ENCODE measurements at regions not wholly inside any gene's neighbourhood (a gene's known extent, or its start where the extent isn't known, plus 50 kb on each side); places are given as distances from the start of the nearest gene placed in this dataset.

DNA sequence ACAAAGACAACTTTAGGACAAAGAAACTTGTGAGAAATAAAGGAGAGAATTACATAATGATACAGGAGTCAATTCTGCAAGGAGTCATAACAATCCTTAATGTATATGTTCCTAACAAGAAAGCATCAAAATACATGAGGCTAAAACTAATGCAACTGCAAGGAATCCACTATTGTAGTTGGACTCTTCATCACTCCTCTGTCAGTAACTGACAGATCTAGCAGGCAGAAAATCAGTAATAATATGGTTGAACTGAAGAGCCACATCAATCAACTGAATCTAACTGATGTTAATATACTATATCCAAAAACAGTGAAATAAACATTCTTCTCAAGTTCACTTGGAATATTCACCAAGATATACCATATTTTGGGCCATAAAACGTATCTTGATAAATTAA, 1806.4 kb upstream of the CELF4 start:
- Histone ChIP-seq H3K9me3 (ENCODE audit: control insufficient read depth in 2 of 2, low read length in 2 of 2) (peaks cover 0 to 5% of the 10 kb centered on the region in 2 donors), H3K27me3 (ENCODE audit: control insufficient read depth in 1 of 2, insufficient read depth in 2 of 2, low read length in 2 of 2) (no peaks in the 10 kb centered on the region), H3K36me3 (ENCODE audit: control insufficient read depth in 2 of 2, insufficient read depth in 2 of 2, low read length in 2 of 2) (no peaks in the 10 kb centered on the region), H3K4me1 (ENCODE audit: control insufficient read depth, insufficient read depth, low read length) (no peaks in the 10 kb centered on the region), H3K9ac (ENCODE audit: low read length in 2 of 2) (no peak overlapping the region), H3K4me3 (ENCODE audit: low read length in 2 of 2) (no peak overlapping the region), H3K27ac (ENCODE audit: low read length) (no peak overlapping the region)

GRCh38 chr18:39366656-39367055, 1801.1 kb upstream of the CELF4 start:
- H3K4me3 ChIP-seq (ENCODE audit: low read length in 2 of 2) = no peak overlapping the region
- H3K27me3 ChIP-seq (ENCODE audit: control insufficient read depth in 1 of 2, insufficient read depth in 2 of 2, low read length in 2 of 2) = no peaks in the 10 kb centered on the region
- no peaks in the 10 kb centered on the region for H3K36me3 ChIP-seq (ENCODE audit: control insufficient read depth in 2 of 2, insufficient read depth in 2 of 2, low read length in 2 of 2)
- no peak overlapping the region for H3K27ac ChIP-seq (ENCODE audit: low read length)
- no peaks in the 10 kb centered on the region for H3K4me1 ChIP-seq (ENCODE audit: control insufficient read depth, insufficient read depth, low read length)
- no peak overlapping the region for H3K9ac ChIP-seq (ENCODE audit: low read length in 2 of 2)
- H3K9me3 ChIP-seq (ENCODE audit: control insufficient read depth in 2 of 2, low read length in 2 of 2) = no peaks in the 10 kb centered on the region

DNA sequence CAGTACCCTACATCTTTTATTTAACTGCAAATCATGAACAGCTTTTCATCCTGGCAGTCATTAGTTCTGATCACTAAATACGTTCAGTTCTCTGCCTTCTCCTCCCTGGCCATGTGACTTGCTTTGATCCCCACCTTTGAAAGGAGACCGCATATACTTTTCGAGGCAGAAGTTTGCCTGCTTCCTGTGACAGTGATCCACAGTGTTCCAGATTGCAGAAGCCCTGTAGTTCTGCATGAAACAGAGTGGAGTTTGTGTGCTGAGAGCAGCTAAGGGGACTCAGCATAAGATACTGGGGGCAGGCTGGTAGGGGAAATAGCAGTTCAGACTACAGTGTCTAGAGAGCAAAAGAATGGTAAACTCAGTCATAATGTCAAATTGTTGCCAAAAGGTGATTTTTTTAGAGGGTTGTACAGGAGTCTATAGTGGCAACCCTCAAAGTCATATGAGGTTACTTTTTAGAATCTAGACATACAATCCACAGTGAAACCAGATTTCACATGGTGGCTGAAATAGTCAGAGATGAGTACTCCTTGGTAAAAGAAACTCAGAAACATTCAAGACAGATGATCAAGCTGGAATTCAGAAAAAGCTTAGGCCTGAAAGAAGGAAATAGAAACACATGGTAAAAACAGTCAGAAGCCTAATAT, 1800.4 kb upstream of the CELF4 start:
- Histone ChIP-seq H3K27ac (ENCODE audit: low read length) (no peak overlapping the region), H3K9me3 (ENCODE audit: control insufficient read depth in 2 of 2, low read length in 2 of 2) (no peaks in the 10 kb centered on the region), H3K9ac (ENCODE audit: low read length in 2 of 2) (no peak overlapping the region), H3K36me3 (ENCODE audit: control insufficient read depth in 2 of 2, insufficient read depth in 2 of 2, low read length in 2 of 2) (no peaks in the 10 kb centered on the region), H3K4me1 (ENCODE audit: control insufficient read depth, insufficient read depth, low read length) (no peaks in the 10 kb centered on the region), H3K4me3 (ENCODE audit: low read length in 2 of 2) (no peak overlapping the region), H3K27me3 (ENCODE audit: control insufficient read depth in 1 of 2, insufficient read depth in 2 of 2, low read length in 2 of 2) (no peaks in the 10 kb centered on the region)

DNA sequence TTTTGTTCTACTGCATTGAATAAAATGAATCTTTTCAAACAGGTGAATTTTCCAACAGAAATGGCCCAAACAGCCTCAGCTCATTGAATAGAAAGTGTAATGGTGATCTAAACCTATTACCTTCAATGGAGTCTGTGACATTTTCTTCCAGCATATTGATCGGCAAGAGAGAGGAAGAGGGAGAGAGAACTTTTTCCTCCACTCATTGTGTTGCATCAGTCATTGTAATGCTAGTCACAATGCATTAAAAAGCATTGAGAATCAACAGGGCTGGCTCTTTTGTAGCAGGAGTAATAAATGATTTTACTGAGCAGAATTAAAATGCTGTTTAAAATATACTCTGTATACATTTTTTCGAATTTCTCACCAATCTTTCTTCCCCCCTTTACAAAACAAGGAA, 1794.5 kb upstream of the CELF4 start:
- no peaks in the 10 kb centered on the region for H3K27me3 ChIP-seq (ENCODE audit: control insufficient read depth in 1 of 2, insufficient read depth in 2 of 2, low read length in 2 of 2)
- H3K9ac ChIP-seq (ENCODE audit: low read length in 2 of 2) = no peak overlapping the region
- H3K27ac ChIP-seq (ENCODE audit: low read length) = no peak overlapping the region
- no peaks in the 10 kb centered on the region for H3K36me3 ChIP-seq (ENCODE audit: control insufficient read depth in 2 of 2, insufficient read depth in 2 of 2, low read length in 2 of 2)
- no peaks in the 10 kb centered on the region for H3K4me1 ChIP-seq (ENCODE audit: control insufficient read depth, insufficient read depth, low read length)
- no peaks in the 10 kb centered on the region for H3K9me3 ChIP-seq (ENCODE audit: control insufficient read depth in 2 of 2, low read length in 2 of 2)
- H3K4me3 ChIP-seq (ENCODE audit: low read length in 2 of 2) = no peak overlapping the region

DNA sequence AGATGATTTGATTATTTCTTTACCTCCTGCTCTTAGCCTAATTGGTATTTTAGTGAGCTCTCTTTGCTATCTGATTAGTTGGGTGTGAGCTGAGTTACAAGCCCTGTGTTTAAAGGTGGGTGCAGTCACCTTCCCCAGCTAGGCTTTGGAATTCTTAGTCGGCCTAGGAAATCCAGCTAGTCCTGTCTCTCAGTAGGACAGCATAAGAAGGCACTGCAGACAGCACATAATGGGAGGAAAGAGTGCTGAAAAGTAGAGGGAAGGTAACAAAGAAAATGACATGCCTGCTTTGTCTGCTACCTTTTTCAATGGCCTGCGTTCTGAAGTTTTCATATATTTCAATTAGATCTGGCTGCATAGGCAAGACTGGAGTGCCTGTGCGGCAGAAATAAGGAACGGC, 1794.0 kb upstream of the CELF4 start:
- H3K36me3 ChIP-seq (ENCODE audit: control insufficient read depth in 2 of 2, insufficient read depth in 2 of 2, low read length in 2 of 2) = no peaks in the 10 kb centered on the region
- H3K4me3 ChIP-seq (ENCODE audit: low read length in 2 of 2) = no peak overlapping the region
- no peaks in the 10 kb centered on the region for H3K9me3 ChIP-seq (ENCODE audit: control insufficient read depth in 2 of 2, low read length in 2 of 2)
- no peak overlapping the region for H3K27ac ChIP-seq (ENCODE audit: low read length)
- H3K27me3 ChIP-seq (ENCODE audit: control insufficient read depth in 1 of 2, insufficient read depth in 2 of 2, low read length in 2 of 2) = no peaks in the 10 kb centered on the region
- H3K4me1 ChIP-seq (ENCODE audit: control insufficient read depth, insufficient read depth, low read length) = no peaks in the 10 kb centered on the region
- no peak overlapping the region for H3K9ac ChIP-seq (ENCODE audit: low read length in 2 of 2)

GRCh38 chr18:39350945-39351344, 1785.3 kb upstream of the CELF4 start:
- Histone ChIP-seq H3K4me1 (ENCODE audit: control insufficient read depth, insufficient read depth, low read length) (no peaks in the 10 kb centered on the region), H3K9me3 (ENCODE audit: control insufficient read depth in 2 of 2, low read length in 2 of 2) (no peaks in the 10 kb centered on the region), H3K36me3 (ENCODE audit: control insufficient read depth in 2 of 2, insufficient read depth in 2 of 2, low read length in 2 of 2) (no peaks in the 10 kb centered on the region), H3K27ac (ENCODE audit: low read length) (no peak overlapping the region), H3K4me3 (ENCODE audit: low read length in 2 of 2) (no peak overlapping the region), H3K9ac (ENCODE audit: low read length in 2 of 2) (no peak overlapping the region), H3K27me3 (ENCODE audit: control insufficient read depth in 1 of 2, insufficient read depth in 2 of 2, low read length in 2 of 2) (no peaks in the 10 kb centered on the region)

DNA sequence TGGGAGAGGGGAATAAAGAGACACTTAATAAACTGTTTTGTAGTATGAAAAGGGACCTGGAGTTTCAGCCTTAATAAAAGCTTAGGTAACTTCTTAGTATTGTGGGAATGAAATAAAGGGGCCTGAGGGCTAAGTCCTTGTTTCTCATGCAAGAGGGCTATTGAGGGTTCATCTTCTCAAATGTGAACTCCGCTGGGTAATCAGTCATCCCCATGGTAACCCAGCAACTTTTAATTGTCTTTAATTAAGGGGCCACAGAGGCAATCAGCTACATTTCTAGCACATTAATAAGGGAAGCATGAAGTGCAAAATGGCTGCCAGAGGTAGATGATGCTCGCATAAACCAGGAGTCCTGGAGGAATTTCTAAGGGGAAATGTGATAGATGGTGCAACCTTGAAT, 1784.2 kb upstream of the CELF4 start:
- no peaks in the 10 kb centered on the region for H3K4me1 ChIP-seq (ENCODE audit: control insufficient read depth, insufficient read depth, low read length)
- no peaks in the 10 kb centered on the region for H3K27me3 ChIP-seq (ENCODE audit: control insufficient read depth in 1 of 2, insufficient read depth in 2 of 2, low read length in 2 of 2)
- no peaks in the 10 kb centered on the region for H3K9me3 ChIP-seq (ENCODE audit: control insufficient read depth in 2 of 2, low read length in 2 of 2)
- no peak overlapping the region for H3K27ac ChIP-seq (ENCODE audit: low read length)
- H3K36me3 ChIP-seq (ENCODE audit: control insufficient read depth in 2 of 2, insufficient read depth in 2 of 2, low read length in 2 of 2) = no peaks in the 10 kb centered on the region
- no peak overlapping the region for H3K4me3 ChIP-seq (ENCODE audit: low read length in 2 of 2)
- H3K9ac ChIP-seq (ENCODE audit: low read length in 2 of 2) = no peak overlapping the region

DNA sequence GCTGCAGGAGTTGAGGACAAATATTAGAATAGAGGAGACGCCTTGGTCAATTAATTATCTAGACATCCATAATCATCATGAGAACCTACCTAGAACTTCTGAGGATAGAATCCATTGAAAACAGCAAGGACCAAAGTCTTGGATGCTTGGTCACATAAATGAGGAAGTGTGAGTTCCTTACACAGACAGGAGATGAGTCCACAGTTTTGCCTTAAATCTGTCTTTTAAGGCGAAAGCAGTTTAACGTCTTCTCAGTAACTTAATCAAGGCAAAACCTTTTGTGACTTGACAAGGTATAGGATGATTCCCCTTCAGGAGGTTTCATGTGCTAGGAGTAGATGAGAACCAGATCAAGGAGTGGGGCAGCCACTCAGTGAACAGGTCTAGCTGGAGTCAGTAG, 1783.2 kb upstream of the CELF4 start:
- no peak overlapping the region for H3K4me3 ChIP-seq (ENCODE audit: low read length in 2 of 2)
- no peaks in the 10 kb centered on the region for H3K9me3 ChIP-seq (ENCODE audit: control insufficient read depth in 2 of 2, low read length in 2 of 2)
- no peaks in the 10 kb centered on the region for H3K27me3 ChIP-seq (ENCODE audit: control insufficient read depth in 1 of 2, insufficient read depth in 2 of 2, low read length in 2 of 2)
- H3K9ac ChIP-seq (ENCODE audit: low read length in 2 of 2) = no peak overlapping the region
- no peak overlapping the region for H3K27ac ChIP-seq (ENCODE audit: low read length)
- no peaks in the 10 kb centered on the region for H3K36me3 ChIP-seq (ENCODE audit: control insufficient read depth in 2 of 2, insufficient read depth in 2 of 2, low read length in 2 of 2)
- no peaks in the 10 kb centered on the region for H3K4me1 ChIP-seq (ENCODE audit: control insufficient read depth, insufficient read depth, low read length)

DNA sequence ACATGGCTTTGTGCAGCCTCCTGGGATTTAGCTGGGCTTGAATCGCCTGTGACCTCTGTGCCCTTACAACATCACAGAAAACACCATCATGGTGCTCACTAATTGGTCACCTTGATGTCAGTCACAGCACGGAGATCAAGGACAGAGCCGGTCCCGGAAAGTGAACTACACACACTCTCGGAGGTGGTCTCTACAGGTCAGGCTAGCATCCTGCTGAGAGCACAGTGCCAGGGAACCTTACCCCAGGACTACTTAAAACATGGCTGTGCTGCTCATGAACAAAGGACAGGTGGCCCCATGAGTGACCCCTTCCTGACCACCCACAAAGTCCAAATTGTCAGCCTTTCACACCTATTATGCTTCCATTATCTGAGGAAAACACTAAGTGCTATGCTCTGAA, 1782.1 kb upstream of the CELF4 start:
- no peak overlapping the region for H3K27ac ChIP-seq (ENCODE audit: low read length)
- no peak overlapping the region for H3K4me3 ChIP-seq (ENCODE audit: low read length in 2 of 2)
- no peaks in the 10 kb centered on the region for H3K27me3 ChIP-seq (ENCODE audit: control insufficient read depth in 1 of 2, insufficient read depth in 2 of 2, low read length in 2 of 2)
- H3K9ac ChIP-seq (ENCODE audit: low read length in 2 of 2) = no peak overlapping the region
- H3K9me3 ChIP-seq (ENCODE audit: control insufficient read depth in 2 of 2, low read length in 2 of 2) = no peaks in the 10 kb centered on the region
- H3K4me1 ChIP-seq (ENCODE audit: control insufficient read depth, insufficient read depth, low read length) = no peaks in the 10 kb centered on the region
- no peaks in the 10 kb centered on the region for H3K36me3 ChIP-seq (ENCODE audit: control insufficient read depth in 2 of 2, insufficient read depth in 2 of 2, low read length in 2 of 2)

DNA sequence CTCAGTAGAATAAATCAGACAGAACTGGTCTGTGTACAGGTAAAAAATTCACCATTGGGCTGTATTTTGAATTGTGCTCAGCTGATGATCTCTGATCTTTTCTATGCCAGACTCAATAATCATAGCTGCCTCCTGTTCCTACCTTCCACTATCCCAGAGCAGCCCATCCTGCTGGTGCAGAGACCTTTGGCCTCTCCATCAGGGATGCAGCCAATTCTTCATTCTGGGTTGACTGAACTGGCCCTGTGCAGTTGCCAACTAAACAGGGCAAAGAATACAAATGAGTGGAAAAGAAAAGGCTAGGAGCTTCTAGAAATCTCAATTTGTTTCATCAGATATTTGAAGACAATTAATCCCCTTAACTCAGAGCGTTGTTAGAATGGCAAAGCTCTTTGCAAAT, 1781.3 kb upstream of the CELF4 start:
- Histone ChIP-seq H3K9me3 (ENCODE audit: control insufficient read depth in 2 of 2, low read length in 2 of 2) (no peaks in the 10 kb centered on the region), H3K36me3 (ENCODE audit: control insufficient read depth in 2 of 2, insufficient read depth in 2 of 2, low read length in 2 of 2) (no peaks in the 10 kb centered on the region), H3K4me3 (ENCODE audit: low read length in 2 of 2) (no peak overlapping the region), H3K9ac (ENCODE audit: low read length in 2 of 2) (no peak overlapping the region), H3K27me3 (ENCODE audit: control insufficient read depth in 1 of 2, insufficient read depth in 2 of 2, low read length in 2 of 2) (no peaks in the 10 kb centered on the region), H3K27ac (ENCODE audit: low read length) (no peak overlapping the region), H3K4me1 (ENCODE audit: control insufficient read depth, insufficient read depth, low read length) (no peaks in the 10 kb centered on the region)

DNA sequence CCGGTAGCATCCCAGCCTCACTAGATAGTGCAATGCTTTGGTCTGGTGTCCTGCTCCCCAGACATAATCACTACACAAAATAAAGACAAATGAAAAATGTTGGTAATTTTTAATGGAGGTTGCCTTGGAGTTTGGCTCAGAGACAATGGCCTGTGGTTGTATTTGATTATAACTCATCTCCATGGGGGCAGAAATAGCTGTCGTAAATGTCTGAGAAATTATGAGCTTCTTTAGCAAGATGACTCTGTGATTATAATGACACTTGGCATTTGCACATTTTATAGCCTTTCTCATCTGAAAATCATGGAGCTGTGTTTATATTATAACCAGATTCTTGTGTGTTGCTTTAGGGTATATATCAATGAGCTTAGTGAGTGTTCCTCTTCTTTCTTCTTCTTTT, 1779.7 kb upstream of the CELF4 start:
- no peak overlapping the region for H3K27ac ChIP-seq (ENCODE audit: low read length)
- H3K9me3 ChIP-seq (ENCODE audit: control insufficient read depth in 2 of 2, low read length in 2 of 2) = no peaks in the 10 kb centered on the region

More for the DNA sequence above, 1779.7 kb upstream of the CELF4 start:
- Histone ChIP-seq H3K9ac (ENCODE audit: low read length in 2 of 2) (no peak overlapping the region), H3K27me3 (ENCODE audit: control insufficient read depth in 1 of 2, insufficient read depth in 2 of 2, low read length in 2 of 2) (no peaks in the 10 kb centered on the region), H3K36me3 (ENCODE audit: control insufficient read depth in 2 of 2, insufficient read depth in 2 of 2, low read length in 2 of 2) (no peaks in the 10 kb centered on the region), H3K4me1 (ENCODE audit: control insufficient read depth, insufficient read depth, low read length) (no peaks in the 10 kb centered on the region), H3K4me3 (ENCODE audit: low read length in 2 of 2) (no peak overlapping the region)

Data from stomach smooth muscle (tissue), 2 donors.